ENCODE measurements at regions not wholly inside any gene's neighbourhood (a gene's known extent, or its start where the extent isn't known, plus 50 kb on each side); places are given as distances from the start of the nearest gene placed in this dataset.

GRCh38 chrX:122241959-122242358 lies 942.1 kb upstream of the GRIA3 start:
- no peak for TF ChIP-seq CTCF (IDR thresholded peaks at IDR 0.05; ENCODE audit: borderline replicate concordance, extremely low read depth, low read length, poor library complexity, severe bottlenecking)
- TF ChIP-seq EZH2 (IDR thresholded peaks at IDR 0.05; ENCODE audit: borderline replicate concordance, low read depth, low read length, severe bottlenecking), result no peak

Data from DND-41 (cell line).